Prostate gland (tissue), 2 donors: ENCODE measurements at regions not wholly inside any gene's neighbourhood (a gene's known extent, or its start where the extent isn't known, plus 50 kb on each side); places are given as distances from the start of the nearest gene placed in this dataset.

Source experiments
- POLR2A ChIP-seq: fragments of 450-650 bp; IDR thresholded peaks from one replicate; pipeline ENCODE4 v1.6.1; 2016; ENCODE audit warnings: antibody characterized with exemption, mild to moderate bottlenecking
- TF ChIP-seq, protein P1 (sequence below), 4 experiments: fragments of 200-600 bp in 2 of 4; fragments of 450-650 bp in 2 of 4; sonication (generic) in 2 of 4; IDR thresholded peaks; 1 replicate in 3 of 4; 2 replicates in 1 of 4; pipeline ENCODE4 v1.5.1; 2016 to 2019; ENCODE audit warnings: antibody characterized with exemption in 4 of 4, mild to moderate bottlenecking in 2 of 4, moderate library complexity in 2 of 4

GRCh38 chr2:8004250-8004681, 677.6 kb upstream of the ID2 start:
- TF ChIP-seq POLR2A = no peak
- TF ChIP-seq, protein P1, sequence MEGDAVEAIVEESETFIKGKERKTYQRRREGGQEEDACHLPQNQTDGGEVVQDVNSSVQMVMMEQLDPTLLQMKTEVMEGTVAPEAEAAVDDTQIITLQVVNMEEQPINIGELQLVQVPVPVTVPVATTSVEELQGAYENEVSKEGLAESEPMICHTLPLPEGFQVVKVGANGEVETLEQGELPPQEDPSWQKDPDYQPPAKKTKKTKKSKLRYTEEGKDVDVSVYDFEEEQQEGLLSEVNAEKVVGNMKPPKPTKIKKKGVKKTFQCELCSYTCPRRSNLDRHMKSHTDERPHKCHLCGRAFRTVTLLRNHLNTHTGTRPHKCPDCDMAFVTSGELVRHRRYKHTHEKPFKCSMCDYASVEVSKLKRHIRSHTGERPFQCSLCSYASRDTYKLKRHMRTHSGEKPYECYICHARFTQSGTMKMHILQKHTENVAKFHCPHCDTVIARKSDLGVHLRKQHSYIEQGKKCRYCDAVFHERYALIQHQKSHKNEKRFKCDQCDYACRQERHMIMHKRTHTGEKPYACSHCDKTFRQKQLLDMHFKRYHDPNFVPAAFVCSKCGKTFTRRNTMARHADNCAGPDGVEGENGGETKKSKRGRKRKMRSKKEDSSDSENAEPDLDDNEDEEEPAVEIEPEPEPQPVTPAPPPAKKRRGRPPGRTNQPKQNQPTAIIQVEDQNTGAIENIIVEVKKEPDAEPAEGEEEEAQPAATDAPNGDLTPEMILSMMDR (IDR thresholded peaks at IDR 0.05) = no peak
